GM12878 (cell line): ENCODE measurements at regions not wholly inside any gene's neighbourhood (a gene's known extent, or its start where the extent isn't known, plus 50 kb on each side); places are given as distances from the start of the nearest gene placed in this dataset.

ENCODE experiments used
- ATAC-seq: fragments of 200-7000 bp; cut with Tn5 transposase; 3 replicates; pipeline ENCODE4 v1.9.1; 2020; ENCODE audit warnings: mild to moderate bottlenecking, moderate library complexity
- BruUV-seq: library from RNA; stranded (reverse); fragments of 400-500 nt; replicated peaks from 2 replicates; lab custom pipeline; 2021; lab: Mats Ljungman, UMichigan
- CTCF ChIA-PET: fragments of 300-600 bp; sonication (Branson Sonifier 250); formaldehyde crosslinking; extraction: SDS; loops from one replicate; lab custom pipeline; 2021; ENCODE audit warnings: inconsistent platforms; lab: Yijun Ruan, JAX
- POLR2A ChIA-PET: fragments of 350-600 bp; formaldehyde crosslinking; extraction: SDS; loops from one replicate; lab custom pipeline; 2021; ENCODE audit warnings: inconsistent platforms; lab: Charles Lee
- RAD21 ChIA-PET: fragments of 300-600 bp; sonication (Branson Sonifier 250); formaldehyde crosslinking; loops from one replicate; lab custom pipeline; 2023; ENCODE audit warnings: antibody characterized with exemption; ENCODE audit not compliant: unreplicated experiment; lab: Charles Lee
- SMC1A ChIA-PET: fragments of 300-600 bp; sonication (Branson Sonifier 250); formaldehyde crosslinking; loops from one replicate; lab custom pipeline; 2023; ENCODE audit not compliant: unreplicated experiment, uncharacterized antibody; lab: Charles Lee
- DNase-seq: peaks from one replicate; pipeline ENCODE4 v3.0.0-alpha.2; 2011; ENCODE audit warnings: low read depth, low spot score
- FAIRE-seq: peaks from 3 replicates; lab custom pipeline; 2011; peaks lifted over from hg19 to GRCh38; lab: Jason Lieb, UNC
- H2AFZ ChIP-seq: 2 replicates; pipeline ENCODE4 v1.6.0; 2011; ENCODE audit warnings: low read depth, low read length, control low read depth; ENCODE audit not compliant: control insufficient read depth
- H3K27ac ChIP-seq: 2 replicates; pipeline ENCODE4 v1.5.1; 2011; ENCODE audit warnings: control low read depth; ENCODE audit not compliant: control insufficient read depth, insufficient read depth
- H3K27me3 ChIP-seq, 2 experiments: replicated peaks in 1 of 2; 2 replicates each; pipeline versions ENCODE4 v1.6.0 to v1.6.1; 2011; ENCODE audit warnings: low read length in 1 of 2; ENCODE audit not compliant: control insufficient read depth in 2 of 2, insufficient read depth in 2 of 2
- H3K36me3 ChIP-seq, 2 experiments: 2 replicates each; pipeline ENCODE4 v1.5.1; 2011; ENCODE audit warnings: low read length in 1 of 2; ENCODE audit not compliant: control insufficient read depth in 2 of 2, insufficient read depth in 2 of 2
- H3K4me1 ChIP-seq: 2 replicates; pipeline ENCODE4 v1.6.1; 2011; ENCODE audit warnings: mild to moderate bottlenecking, low read length, moderate library complexity, mixed read lengths; ENCODE audit not compliant: control insufficient read depth, insufficient read depth
- H3K4me2 ChIP-seq: 2 replicates; pipeline ENCODE4 v1.6.0; 2011; ENCODE audit warnings: control low read depth; ENCODE audit not compliant: control insufficient read depth, insufficient read depth
- H3K4me3 ChIP-seq: fragments of 200-600 bp; sonication (generic); 2 replicates; pipeline ENCODE4 v1.5.1; 2016
- H3K79me2 ChIP-seq: 2 replicates; pipeline ENCODE4 v1.6.0; 2011; ENCODE audit warnings: low read length; ENCODE audit not compliant: control insufficient read depth, insufficient read depth
- H3K9ac ChIP-seq: 2 replicates; pipeline ENCODE4 v1.8.0; 2011; ENCODE audit warnings: low read length, control low read depth, mixed read lengths; ENCODE audit not compliant: control insufficient read depth, insufficient read depth
- H3K9me3 ChIP-seq: replicated peaks from 3 replicates; pipeline ENCODE4 v1.5.1; 2011; ENCODE audit warnings: mild to moderate bottlenecking, low read length; ENCODE audit not compliant: control insufficient read depth, insufficient read depth
- H4K20me1 ChIP-seq: 2 replicates; pipeline ENCODE4 v1.6.0; 2011; ENCODE audit not compliant: control insufficient read depth, insufficient read depth
- BACH1 ChIP-seq: fragments of 450-650 bp; IDR thresholded peaks from 2 replicates; pipeline ENCODE4 v1.6.1; 2017; ENCODE audit warnings: mild to moderate bottlenecking, borderline replicate concordance
- CEBPB ChIP-seq, 2 experiments: fragments of 150-350 bp in 1 of 2; IDR thresholded peaks; 2 replicates each; pipeline ENCODE4 v1.6.1; 2012 to 2014; ENCODE audit warnings: low read depth in 2 of 2, low read length in 2 of 2, borderline replicate concordance in 1 of 2, inconsistent platforms in 1 of 2
- CHD4 ChIP-seq: fragments of 200-600 bp; sonication (generic); IDR thresholded peaks from 2 replicates; pipeline ENCODE4 v1.6.1; 2016; ENCODE audit warnings: mild to moderate bottlenecking
- CREB1 ChIP-seq: IDR thresholded peaks from 2 replicates; pipeline ENCODE4 v1.6.1; 2012; ENCODE audit warnings: low read depth, mild to moderate bottlenecking, inconsistent platforms
- EP300 ChIP-seq, 2 experiments: fragments of 150-350 bp in 1 of 2; IDR thresholded peaks; 2 replicates each; pipeline ENCODE4 v1.6.1; 2011 to 2012; ENCODE audit warnings: low read depth in 2 of 2, low read length in 2 of 2, borderline replicate concordance in 1 of 2, improper control_type of control experiment in 1 of 2, inconsistent platforms in 1 of 2; ENCODE audit not compliant: control insufficient read depth in 1 of 2
- EZH2 ChIP-seq: IDR thresholded peaks from 2 replicates; pipeline ENCODE4 v1.6.1; 2012; ENCODE audit warnings: low read depth, mild to moderate bottlenecking, control low read depth, inconsistent platforms, low read length, borderline replicate concordance; ENCODE audit not compliant: control insufficient read depth
- FOXM1 ChIP-seq: IDR thresholded peaks from 2 replicates; pipeline ENCODE4 v1.6.1; 2012; ENCODE audit warnings: low read depth, mild to moderate bottlenecking, inconsistent platforms, low read length, moderate library complexity
- IKZF2 ChIP-seq, 2 experiments: fragments of 450-650 bp; IDR thresholded peaks; 2 replicates each; pipeline ENCODE4 v1.6.1; 2017; ENCODE audit warnings: mild to moderate bottlenecking in 2 of 2, moderate library complexity in 2 of 2
- MAX ChIP-seq: IDR thresholded peaks from 2 replicates; pipeline ENCODE4 v1.6.1; 2012; ENCODE audit warnings: low read depth, low read length, improper control_type of control experiment
- MXI1 ChIP-seq: fragments of 150-350 bp; IDR thresholded peaks from 2 replicates; pipeline ENCODE4 v1.6.1; 2011; ENCODE audit warnings: low read depth, mild to moderate bottlenecking, inconsistent platforms, low read length, improper control_type of control experiment
- NR2F1 ChIP-seq: fragments of 450-650 bp; conservative IDR thresholded peaks from 2 replicates; pipeline ENCODE4 v1.6.1; 2017; ENCODE audit warnings: mild to moderate bottlenecking
- PAX5 ChIP-seq: IDR thresholded peaks from 2 replicates; pipeline ENCODE4 v1.6.1; 2011; ENCODE audit warnings: low read depth, low read length, borderline replicate concordance
- POLR2A ChIP-seq: IDR thresholded peaks from 2 replicates; pipeline ENCODE4 v1.6.1; 2011; ENCODE audit warnings: low read depth, mild to moderate bottlenecking, low read length
- SKIL ChIP-seq: fragments of 450-650 bp; IDR thresholded peaks from 2 replicates; pipeline ENCODE4 v1.6.1; 2017; ENCODE audit warnings: mild to moderate bottlenecking, low read depth, inconsistent platforms; ENCODE audit not compliant: poor library complexity, severe bottlenecking
- SREBF1 ChIP-seq: IDR thresholded peaks from 2 replicates; pipeline ENCODE4 v1.6.1; 2012; ENCODE audit warnings: mild to moderate bottlenecking, low read length
- WRNIP1 ChIP-seq: IDR thresholded peaks from 2 replicates; pipeline ENCODE4 v1.6.1; 2011; ENCODE audit warnings: low read depth, low read length, improper control_type of control experiment, borderline replicate concordance
- YY1 ChIP-seq: IDR thresholded peaks from 2 replicates; pipeline ENCODE4 v1.6.1; 2011; ENCODE audit warnings: low read depth, mild to moderate bottlenecking, low read length
- ZBTB4 ChIP-seq: fragments of 450-650 bp; formaldehyde crosslinking; IDR thresholded peaks from 2 replicates; pipeline ENCODE4 v1.4.0; 2022; ENCODE audit warnings: mild to moderate bottlenecking, moderate library complexity
- ZNF622 ChIP-seq: fragments of 450-650 bp; IDR thresholded peaks from 2 replicates; pipeline ENCODE4 v1.6.1; 2017; ENCODE audit warnings: mild to moderate bottlenecking, inconsistent platforms
- WGBS: methylation state at CpG from one replicate; pipeline ENCODE4 v1.1.6; 2016; ENCODE audit warnings: low lambda C conversion rate; ENCODE audit not compliant: insufficient replicate concordance, insufficient coverage; ENCODE audit errors: missing lambda C conversion rate; 5-methylcytosine and 5-hydroxymethylcytosine counted together
- in situ Hi-C: fragments of 300-500 bp; cut with MboI; formaldehyde crosslinking; loops from 9 replicates; pipeline ENCODE4 v1.14.3; 2018; ENCODE audit warnings: mixed read lengths
- intact Hi-C: fragments of 100-400 bp; cut with micrococcal nuclease; formaldehyde crosslinking; loops from one replicate; pipeline ENCODE4 v1.14.2; 2022; ENCODE audit not compliant: unreplicated experiment

GRCh38 chr5:56350011-56350596 is 117.0 kb upstream of the ANKRD55 start:
- RAD21 ChIA-PET = interaction anchor here (1.3 kb wide), 1 partner anchor 64 kb away, joined by 4 read pairs; no protein-coding TSS in a partner anchor
- H4K20me1 ChIP-seq = no peaks in the 10 kb centered on the region
- H3K4me1 ChIP-seq = no peaks in the 10 kb centered on the region
- no peaks in the 10 kb centered on the region for H3K79me2 ChIP-seq
- no peak overlapping the region for H3K4me2 ChIP-seq
- 17% methylated on average over 3 of the region's 3 CpGs for WGBS
- POLR2A ChIA-PET = no interaction called here
- TF ChIP-seq CEBPB (IDR thresholded peaks at IDR 0.05; ENCODE audit: borderline replicate concordance in 1 of 2, low read depth in 2 of 2, low read length in 2 of 2) (no peak), SREBF1 (no peak), SKIL (no peak), CREB1 (no peak), EP300 (IDR thresholded peaks at IDR 0.05; ENCODE audit: borderline replicate concordance in 1 of 2, control insufficient read depth in 1 of 2, low read depth in 2 of 2, low read length in 2 of 2) (no peak), CHD4 (no peak), ZBTB4 (CRISPR knock-in tag) (no peak), IKZF2 (IDR thresholded peaks at IDR 0.05) (no peak), FOXM1 (no peak), WRNIP1 (no peak), ZNF622 (no peak), YY1 (no peak), POLR2A (no peak), NR2F1 (no peak), BACH1 (no peak), MXI1 (no peak), MAX (no peak), EZH2 (no peak), PAX5 (no peak)
- TF ChIP-seq, all 136 proteins: peak for 0
- Histone ChIP-seq H3K27ac (no peak overlapping the region), H2AFZ (no peak overlapping the region), H3K27me3 (no peaks in the 10 kb centered on the region), H3K9me3 (no peaks in the 10 kb centered on the region; the same call in 2 of the 3 replicates), H3K36me3 (no peaks in the 10 kb centered on the region), H3K9ac (no peak overlapping the region), H3K4me3 (no peak overlapping the region)
- ChIA-PET CTCF (interaction anchor here (0.5 to 1.6 kb wide), 2 partner anchors 547 to 1973 kb away, joined by 3 to 4 read pairs; no protein-coding TSS in a partner anchor), SMC1A (interaction anchor here (0.9 to 1.9 kb wide), 5 partner anchors 20 to 416 kb away, joined by 3 to 5 read pairs (median 4); no protein-coding TSS in a partner anchor)
- ATAC-seq (no peak), DNase-seq (no peak), FAIRE-seq (no peak)
- in situ Hi-C loops = no loop called here
- intact Hi-C loops = no loop called here
- BruUV-seq = no TSS peak
